GM19099 (cell line): ENCODE measurements at regions not wholly inside any gene's neighbourhood (a gene's known extent, or its start where the extent isn't known, plus 50 kb on each side); places are given as distances from the start of the nearest gene placed in this dataset.

Source experiments
- POLR2A ChIP-seq: IDR thresholded peaks from 3 replicates; pipeline ENCODE4 v1.6.1; 2011; ENCODE audit warnings: low read depth; ENCODE audit not compliant: insufficient read length; ENCODE audit errors: extremely low read depth

DNA sequence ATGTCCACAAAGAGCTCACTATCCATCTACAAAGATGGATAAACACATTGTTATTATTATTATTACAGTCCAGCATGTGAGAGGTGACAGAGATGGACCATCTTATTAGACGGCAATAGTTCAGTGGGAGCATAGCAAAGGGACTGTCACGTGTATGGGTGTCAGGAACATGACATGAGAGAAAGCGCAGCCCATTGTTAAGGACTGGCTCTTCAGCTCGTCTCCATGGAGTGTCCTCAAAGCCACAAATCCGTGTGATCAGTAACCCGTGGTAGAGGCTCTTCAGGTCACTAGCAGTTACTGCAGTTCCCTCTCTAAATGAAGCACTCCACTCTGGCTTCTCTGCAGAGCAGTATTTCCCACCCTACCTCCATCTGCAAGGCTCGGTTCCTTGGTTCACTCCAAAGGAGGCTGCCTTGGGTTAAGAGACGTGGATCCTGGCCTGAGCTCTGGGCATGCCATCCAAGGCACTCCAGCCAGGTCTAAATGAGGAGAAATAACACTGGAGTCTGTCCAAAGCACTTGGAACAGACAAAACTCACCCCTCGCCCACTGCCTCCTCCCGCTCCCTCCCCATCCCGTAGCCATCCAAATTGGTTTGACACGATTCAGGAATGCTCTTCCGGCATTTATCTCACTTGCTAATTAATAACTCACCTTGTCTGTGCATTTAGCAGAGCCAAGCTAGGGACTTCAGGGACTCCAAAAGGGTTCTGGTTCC lies 122.3 kb upstream of the WWC1 start:
- TF ChIP-seq POLR2A = no peak

DNA sequence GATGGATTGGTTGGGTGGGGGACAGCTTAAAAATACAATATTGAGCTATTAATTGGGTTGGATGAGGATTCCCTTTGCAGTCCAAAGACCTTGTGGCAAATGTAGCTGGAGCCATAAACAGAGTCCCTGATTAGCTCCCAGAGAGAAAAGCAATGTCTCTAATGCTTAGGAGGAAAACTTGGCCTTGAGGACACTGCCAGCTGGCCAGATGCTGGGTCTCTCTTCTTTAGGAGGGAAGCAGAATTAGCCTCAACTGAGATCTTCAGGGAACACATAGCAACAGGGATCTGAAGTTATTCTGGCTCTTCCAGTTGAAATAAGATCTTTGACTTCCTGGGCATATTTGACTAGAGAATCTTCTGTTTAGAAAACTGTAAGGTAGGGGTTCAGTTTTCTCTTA lies 121.7 kb upstream of the WWC1 start:
- no peak for TF ChIP-seq POLR2A

DNA sequence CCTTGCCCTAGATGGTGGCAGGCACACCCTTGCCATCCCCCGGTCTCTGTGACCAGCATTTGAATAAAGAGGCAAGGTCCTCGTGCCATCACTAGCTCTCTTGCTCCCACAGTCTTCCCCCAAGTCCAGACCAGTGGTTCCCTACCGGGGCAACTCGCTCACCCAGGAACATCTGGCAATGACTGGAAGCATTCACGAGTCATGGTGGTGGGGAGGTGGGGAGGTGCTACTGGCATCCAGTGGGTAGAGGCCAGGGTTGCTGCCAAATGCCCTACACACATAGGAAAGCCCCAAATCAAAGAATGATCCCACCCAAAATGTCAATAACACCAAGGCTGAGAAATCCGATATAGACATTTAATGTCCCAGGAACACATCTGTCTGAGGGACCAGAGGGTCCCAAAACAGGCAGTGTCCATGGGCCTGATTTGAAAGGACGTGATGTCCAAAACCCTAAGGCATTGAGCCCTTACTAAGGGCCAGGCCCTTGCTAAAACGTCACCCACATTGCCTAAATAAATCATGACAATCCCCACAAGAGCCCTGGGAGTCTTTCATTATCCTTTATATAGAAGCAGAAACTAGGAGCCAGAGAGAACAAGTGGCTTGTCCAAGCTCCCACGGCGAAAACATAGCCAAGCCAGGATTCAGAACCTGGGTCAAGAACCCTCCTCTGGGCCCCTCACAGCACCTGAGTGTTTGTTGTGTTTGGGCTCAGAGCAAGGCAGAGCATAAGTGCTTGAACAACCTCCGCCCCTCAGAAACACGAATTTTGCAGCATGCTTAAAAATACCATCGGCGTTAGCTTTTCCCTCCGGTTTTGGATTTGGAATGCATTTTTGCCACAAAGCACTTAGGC lies 119.3 kb upstream of the WWC1 start:
- no peak for TF ChIP-seq POLR2A

DNA sequence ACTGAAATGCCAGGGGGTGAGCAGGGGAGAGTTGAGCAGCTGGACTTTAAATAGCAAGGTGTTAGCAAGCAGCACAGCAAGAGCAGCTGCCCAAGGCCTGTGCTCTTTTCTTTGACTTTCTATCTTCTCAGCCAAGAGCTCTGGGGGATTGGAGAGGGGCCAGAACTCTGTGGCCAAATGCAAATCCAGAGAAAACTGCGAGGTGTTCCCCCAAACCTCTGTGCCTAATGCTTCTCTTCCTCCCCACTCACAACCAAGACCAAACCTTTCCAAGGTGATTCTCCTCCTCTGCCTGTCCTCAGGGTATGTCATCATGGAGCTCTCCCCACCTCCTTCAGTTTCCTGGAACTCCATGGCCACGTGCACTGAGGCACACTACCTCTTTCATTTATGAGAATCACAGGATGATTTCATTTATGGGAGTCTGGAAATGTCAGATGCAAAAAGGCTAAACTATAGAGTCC lies 118.7 kb upstream of the WWC1 start:
- no peak for TF ChIP-seq POLR2A

DNA sequence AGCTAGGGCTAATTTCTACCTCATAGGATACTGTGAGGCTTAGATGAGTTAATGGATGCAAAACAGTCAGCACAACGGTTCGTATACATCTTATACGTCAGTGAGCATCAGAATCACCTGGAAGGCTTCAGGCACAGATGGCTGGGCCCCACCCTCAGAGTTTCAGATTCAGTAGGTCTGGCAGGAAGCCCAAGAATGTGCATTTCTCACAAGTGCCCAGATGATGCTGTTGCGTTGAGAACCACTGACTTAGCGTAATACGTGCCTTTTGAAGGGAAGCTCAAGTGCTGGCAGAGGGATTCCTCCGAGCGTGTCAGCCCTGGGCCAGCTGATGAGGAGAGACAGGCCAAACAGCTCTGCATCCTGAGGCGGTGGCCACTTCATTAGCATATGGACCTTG lies 117.1 kb upstream of the WWC1 start:
- no peak for TF ChIP-seq POLR2A

DNA sequence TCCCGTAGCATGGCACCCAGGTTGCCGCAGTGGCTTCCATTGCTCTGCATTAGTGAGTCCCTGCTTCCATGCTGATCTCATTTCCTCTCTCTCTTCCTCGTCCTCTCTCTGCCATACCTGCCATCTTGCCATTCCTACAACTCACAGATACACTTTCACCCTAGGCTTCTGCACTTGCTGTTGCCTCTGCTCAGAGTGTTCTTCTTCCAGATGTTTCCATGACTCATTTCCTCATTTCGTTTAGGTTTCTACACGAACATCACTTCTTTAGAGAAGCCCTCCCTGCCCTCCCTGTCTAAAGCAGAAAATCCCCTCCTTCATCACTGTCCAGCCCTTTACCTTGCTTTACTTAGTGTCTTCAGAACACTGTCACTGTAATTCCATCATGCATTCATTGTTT lies 115.2 kb upstream of the WWC1 start:
- no peak for TF ChIP-seq POLR2A

DNA sequence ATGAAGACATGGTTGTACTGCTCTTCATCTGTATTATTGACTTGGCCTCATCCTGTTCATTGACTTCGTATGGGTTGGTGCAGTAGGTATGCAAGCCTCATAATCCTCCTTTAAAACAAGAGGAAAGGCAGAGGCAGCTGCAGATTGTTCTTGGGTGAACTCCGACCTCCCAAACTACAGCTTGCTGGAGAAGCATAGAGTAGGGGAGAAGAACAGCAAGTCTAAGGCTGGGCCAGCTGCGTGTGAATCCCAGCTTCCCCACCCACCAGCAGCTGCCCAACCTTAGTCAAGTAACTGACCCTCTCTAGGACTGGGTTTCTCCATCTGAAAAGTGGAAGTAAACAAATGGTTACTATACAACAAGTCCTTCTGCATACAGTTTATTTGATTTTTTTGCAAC lies 114.5 kb upstream of the WWC1 start:
- TF ChIP-seq POLR2A = no peak

DNA sequence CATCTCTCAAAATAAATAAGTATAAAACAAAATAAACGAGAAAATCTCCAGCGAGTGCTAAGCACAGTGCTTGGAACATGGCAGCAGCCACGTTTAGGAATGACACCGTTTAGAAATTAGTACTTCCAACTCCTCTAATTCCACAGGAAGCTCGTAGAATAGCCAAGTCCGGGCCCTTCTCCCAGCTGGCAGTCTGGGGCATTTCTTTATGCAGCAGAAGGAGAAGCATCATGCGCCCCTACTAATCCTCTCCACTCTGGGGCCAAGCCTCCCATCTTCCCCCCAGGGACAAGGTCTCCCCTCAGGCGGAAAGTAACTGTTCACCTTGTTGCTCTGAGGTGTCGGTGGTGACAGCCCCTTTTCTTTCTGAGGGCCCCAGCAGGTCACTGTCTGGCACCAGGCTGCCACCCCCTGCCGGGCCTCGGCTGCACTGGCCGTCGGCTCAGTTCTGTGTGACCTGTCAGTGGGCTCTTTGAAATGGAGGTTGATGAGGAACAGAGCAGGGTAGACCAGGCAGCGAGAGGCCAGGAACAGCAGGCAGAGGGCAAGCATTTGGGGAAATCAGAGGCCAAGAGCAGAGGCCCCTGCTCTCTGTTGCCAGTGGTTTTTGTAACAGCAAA lies 113.5 kb upstream of the WWC1 start:
- no peak for TF ChIP-seq POLR2A

DNA sequence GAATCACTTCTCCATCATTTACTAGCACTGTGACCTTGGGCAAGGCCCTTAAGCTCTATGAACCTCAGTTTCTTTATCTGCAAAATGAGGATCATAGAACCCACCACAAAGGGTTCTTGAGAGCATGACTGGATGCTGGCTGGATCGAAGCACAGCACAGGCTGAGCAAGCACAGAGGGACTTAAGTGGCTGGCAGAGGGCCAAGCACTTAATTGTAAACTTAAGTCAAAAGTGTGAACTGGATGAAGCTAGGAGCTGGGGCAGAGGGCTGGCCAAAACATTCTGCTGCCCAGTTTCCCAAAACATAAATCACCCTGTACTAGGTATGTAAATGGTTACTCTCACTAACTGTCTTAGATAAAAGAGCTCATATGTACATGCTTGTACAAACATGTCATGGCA lies 112.3 kb upstream of the WWC1 start:
- no peak for TF ChIP-seq POLR2A

DNA sequence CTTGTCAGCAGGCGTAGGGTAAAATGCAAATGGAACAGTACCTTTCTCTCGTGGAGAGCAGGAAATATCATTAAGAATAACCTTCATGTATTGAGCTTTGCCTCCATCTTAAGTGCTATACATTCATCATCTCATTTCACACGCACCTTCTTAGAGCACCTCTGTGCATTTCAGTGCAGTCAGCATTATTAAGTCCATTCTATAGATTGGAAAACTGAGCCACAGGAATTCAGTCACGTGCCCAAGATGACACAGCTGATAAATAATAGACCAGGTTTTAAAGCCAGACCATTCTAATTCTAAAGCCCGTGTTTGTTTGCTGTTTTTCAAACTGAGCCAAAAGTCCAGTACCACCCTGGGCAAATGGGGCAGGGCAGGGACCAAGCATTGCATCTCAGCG lies 109.2 kb upstream of the WWC1 start:
- TF ChIP-seq POLR2A = no peak

DNA sequence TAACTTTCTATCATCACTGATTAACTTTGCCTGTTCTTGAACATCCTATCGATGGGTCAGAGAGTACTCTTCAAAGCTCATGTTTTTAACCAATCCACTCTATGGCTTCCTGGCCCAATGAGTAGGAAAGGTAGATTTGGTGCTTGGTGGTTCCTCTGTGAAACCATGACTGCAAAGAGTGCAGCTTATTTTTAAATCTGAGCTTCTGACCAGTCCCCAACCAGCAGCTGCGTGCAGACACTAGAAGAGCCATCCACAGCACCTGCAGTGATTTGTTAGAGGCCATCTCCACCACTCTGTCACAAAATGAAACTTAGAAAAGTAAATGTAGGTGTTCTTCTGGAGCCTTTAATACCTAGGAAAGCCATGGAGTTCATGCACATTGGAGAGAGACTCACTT lies 107.3 kb upstream of the WWC1 start:
- no peak for TF ChIP-seq POLR2A

DNA sequence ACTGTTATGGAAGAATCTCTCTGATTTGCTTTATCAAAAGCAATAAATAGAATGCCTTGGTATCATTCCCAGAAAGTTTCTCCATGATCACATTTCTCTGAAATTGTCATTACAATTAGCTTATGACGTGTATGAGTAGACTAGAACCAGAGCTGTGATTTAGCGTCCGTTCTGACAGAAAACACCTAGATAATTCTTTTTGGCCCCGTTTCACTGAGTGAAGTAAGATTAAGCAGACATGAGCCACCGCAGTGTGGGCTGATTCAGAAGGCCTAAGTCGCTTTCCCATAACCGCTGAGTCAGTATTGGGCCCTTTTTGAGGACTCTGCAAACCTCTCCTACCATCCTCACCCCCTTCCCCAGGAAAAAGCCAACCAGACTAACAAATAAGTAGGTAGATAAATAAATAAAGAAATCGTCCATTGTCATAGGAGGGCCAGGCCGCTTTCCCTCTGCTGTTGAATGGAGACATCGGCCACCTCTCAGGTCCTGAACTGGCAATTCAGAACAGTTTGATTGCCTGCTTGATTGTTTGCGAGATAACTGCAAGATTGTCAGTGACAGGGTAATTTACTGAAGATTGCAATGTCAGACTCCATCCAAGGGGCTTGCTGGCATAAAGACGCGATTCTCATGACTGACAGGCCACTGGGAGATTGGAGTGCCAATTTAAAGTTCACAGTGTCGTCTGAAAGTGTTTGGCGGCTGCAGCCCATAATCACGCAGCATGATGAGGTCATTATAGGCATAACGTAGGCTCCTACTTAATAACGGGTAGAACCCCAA lies 105.0 kb upstream of the WWC1 start:
- no peak for TF ChIP-seq POLR2A

DNA sequence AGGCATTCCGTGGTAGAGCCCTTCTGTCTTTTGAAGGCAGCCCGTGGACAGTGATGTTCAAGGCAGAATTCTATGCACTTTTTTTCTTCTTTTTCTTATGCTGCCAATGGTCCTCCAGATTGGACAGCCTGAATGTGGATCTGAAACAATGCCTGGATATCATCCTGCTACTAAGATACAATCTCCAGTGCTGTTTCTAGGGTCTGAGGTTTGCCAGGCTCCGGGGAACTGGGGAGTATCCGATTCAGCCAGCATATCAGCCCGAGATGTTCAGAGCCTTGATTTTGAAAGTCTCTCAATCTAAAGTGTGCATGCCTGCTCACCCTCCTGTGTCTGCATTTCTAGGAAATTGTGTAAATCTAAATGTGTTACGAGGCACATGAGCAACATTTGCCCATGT lies 103.8 kb upstream of the WWC1 start:
- TF ChIP-seq POLR2A = no peak

DNA sequence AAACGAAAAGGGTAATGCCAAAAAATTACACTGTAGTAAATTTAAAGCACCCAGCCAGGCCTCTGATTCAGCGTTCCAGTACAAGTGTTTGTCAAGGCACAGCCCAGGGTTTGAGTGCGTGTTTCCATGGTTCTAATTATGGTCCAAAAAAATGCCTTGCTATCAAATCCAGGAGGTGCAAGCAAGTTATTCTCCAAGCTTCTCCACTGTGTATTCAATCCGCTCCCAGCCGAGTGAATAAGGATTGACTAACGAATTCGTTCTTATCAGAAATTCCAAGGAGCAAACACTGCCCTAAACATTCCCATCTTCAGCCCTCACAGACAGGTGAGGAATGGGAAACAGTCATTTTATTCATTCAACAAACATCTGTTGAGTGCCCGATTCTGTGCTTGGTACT lies 103.3 kb upstream of the WWC1 start:
- no peak for TF ChIP-seq POLR2A

DNA sequence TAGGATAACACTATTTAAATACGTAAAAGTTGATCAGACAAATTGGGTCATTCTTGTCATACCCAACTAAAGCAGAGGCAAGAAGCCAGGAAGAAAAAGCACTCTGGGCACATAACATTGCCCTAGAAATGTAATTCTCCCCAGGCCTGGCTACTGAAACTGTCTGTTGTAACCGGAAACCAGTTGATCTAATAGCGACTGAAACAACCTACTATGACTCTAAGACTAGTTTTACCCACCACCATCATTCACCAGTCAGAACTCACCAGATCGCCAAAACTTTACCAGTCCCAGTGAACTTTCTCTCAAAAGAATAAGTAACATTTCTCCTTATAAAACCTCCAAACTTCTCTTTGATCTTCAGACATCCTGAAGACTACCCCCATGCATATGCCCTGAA lies 99.3 kb upstream of the WWC1 start:
- no peak for TF ChIP-seq POLR2A
